H1 (cell line): ENCODE measurements at regions not wholly inside any gene's neighbourhood (a gene's known extent, or its start where the extent isn't known, plus 50 kb on each side); places are given as distances from the start of the nearest gene placed in this dataset.

Experiments
- CTCF ChIA-PET: fragments of 300-600 bp; sonication (Branson Sonifier 250); formaldehyde crosslinking; loops from one replicate; lab custom pipeline; 2021; ENCODE audit not compliant: partially characterized antibody; lab: Charles Lee
- POLR2A ChIA-PET: fragments of 300-600 bp; sonication (Branson Sonifier 250); formaldehyde crosslinking; loops from one replicate; lab custom pipeline; 2021; ENCODE audit warnings: inconsistent platforms; ENCODE audit not compliant: partially characterized antibody; lab: Charles Lee
- DNase-seq, 2 experiments: peaks; one replicate each; pipeline versions ENCODE4 v3.0.0 to v3.0.0-alpha.2; 2010 to 2022; ENCODE audit warnings: low spot score in 2 of 2, low read depth in 1 of 2, mixed read lengths in 1 of 2
- FAIRE-seq: peaks from 2 replicates; lab custom pipeline; 2011; peaks lifted over from hg19 to GRCh38; lab: Jason Lieb, UNC
- H2AFZ ChIP-seq: 2 replicates; pipeline ENCODE4 v1.8.1; 2012; ENCODE audit warnings: low read length, inconsistent platforms
- H2AK5ac ChIP-seq: 2 replicates; pipeline ENCODE4 v1.6.1; 2013; ENCODE audit warnings: low read depth, low read length
- H2BK120ac ChIP-seq: replicated peaks from 2 replicates; pipeline ENCODE3; 2013; ENCODE audit warnings: low read depth, low read length, inconsistent platforms
- H2BK12ac ChIP-seq: 2 replicates; pipeline ENCODE4 v1.6.1; 2013; ENCODE audit warnings: low read depth, low read length
- H2BK15ac ChIP-seq: 2 replicates; pipeline ENCODE4 v1.6.1; 2013; ENCODE audit warnings: low read length
- H2BK20ac ChIP-seq: 2 replicates; pipeline ENCODE4 v1.6.1; 2013; ENCODE audit warnings: low read length
- H2BK5ac ChIP-seq: 2 replicates; pipeline ENCODE4 v1.6.1; 2013; ENCODE audit warnings: low read depth, low read length
- H3K14ac ChIP-seq: 2 replicates; pipeline ENCODE4 v1.6.1; 2013; ENCODE audit warnings: inconsistent platforms; ENCODE audit not compliant: insufficient read length
- H3K18ac ChIP-seq: 2 replicates; pipeline ENCODE4 v1.6.1; 2013; ENCODE audit warnings: low read length; ENCODE audit errors: extremely low read depth
- H3K23ac ChIP-seq: 2 replicates; pipeline ENCODE4 v1.6.1; 2013; ENCODE audit warnings: inconsistent platforms; ENCODE audit not compliant: insufficient read length
- H3K23me2 ChIP-seq: 2 replicates; pipeline ENCODE4 v1.6.1; 2013; ENCODE audit warnings: low read depth, low read length
- H3K27ac ChIP-seq: 2 replicates; pipeline ENCODE4 v1.6.1; 2011; ENCODE audit warnings: low read depth, low read length, inconsistent platforms
- H3K27me3 ChIP-seq, 4 experiments: replicated peaks in 1 of 4; 1 replicate in 1 of 4; 2 replicates in 3 of 4; pipeline versions ENCODE4 v1.6.1 to v1.8.1; 2011 to 2013; ENCODE audit warnings: low read length in 3 of 4, mild to moderate bottlenecking in 3 of 4, inconsistent platforms in 2 of 4, mixed read lengths in 2 of 4, moderate library complexity in 1 of 4; ENCODE audit not compliant: control insufficient read depth in 3 of 4, insufficient read depth in 3 of 4; ENCODE audit errors: extremely low read depth in 1 of 4
- H3K36me3 ChIP-seq, 4 experiments: 2 replicates each; pipeline versions ENCODE4 v1.6.1 to v1.8.1; 2011 to 2013; ENCODE audit warnings: mild to moderate bottlenecking in 4 of 4, low read length in 3 of 4, moderate library complexity in 2 of 4, control low read depth in 1 of 4, inconsistent platforms in 1 of 4; ENCODE audit not compliant: insufficient read depth in 4 of 4, control insufficient read depth in 2 of 4
- H3K4ac ChIP-seq: replicated peaks from 2 replicates; pipeline ENCODE3; 2013; ENCODE audit warnings: low read length, low read depth, mixed read lengths, inconsistent platforms; ENCODE audit not compliant: insufficient read length
- H3K4me1 ChIP-seq, 4 experiments: replicated peaks in 1 of 4; 1 replicate in 1 of 4; 2 replicates in 3 of 4; pipeline versions ENCODE4 v1.6.1 to v1.8.1; 2011 to 2013; ENCODE audit warnings: low read length in 3 of 4, inconsistent platforms in 2 of 4, mixed read lengths in 1 of 4; ENCODE audit not compliant: insufficient read depth in 4 of 4, control insufficient read depth in 3 of 4
- H3K4me2 ChIP-seq, 2 experiments: 2 replicates each; pipeline versions ENCODE4 v1.6.1 to v1.8.1; 2011 to 2013; ENCODE audit warnings: low read depth in 2 of 2, low read length in 2 of 2, control low read depth in 1 of 2, inconsistent platforms in 1 of 2, mild to moderate bottlenecking in 1 of 2; ENCODE audit not compliant: insufficient read depth in 1 of 2
- H3K4me3 ChIP-seq, 4 experiments: fragments of 200-600, 300-600 bp in 1 of 4; sonication (generic), shearing (Covaris generic), sonication (Bioruptor Twin) in 1 of 4; 2 replicates each; pipeline versions ENCODE4 v1.5.1 to v1.8.1; 2011 to 2016; ENCODE audit warnings: low read length in 4 of 4, low read depth in 3 of 4, control low read depth in 2 of 4, inconsistent platforms in 2 of 4, mild to moderate bottlenecking in 2 of 4, mixed read lengths in 1 of 4, moderate library complexity in 1 of 4; ENCODE audit not compliant: insufficient read depth in 2 of 4; ENCODE audit errors: extremely low read depth in 1 of 4
- H3K56ac ChIP-seq: replicated peaks from 2 replicates; pipeline ENCODE3; 2013; ENCODE audit warnings: low read depth, mild to moderate bottlenecking, mixed read lengths, low read length, inconsistent platforms; ENCODE audit not compliant: insufficient read length
- H3K79me1 ChIP-seq: 2 replicates; pipeline ENCODE4 v1.6.1; 2013; ENCODE audit warnings: low read depth, low read length, control low read depth
- H3K79me2 ChIP-seq, 2 experiments: 2 replicates each; pipeline versions ENCODE4 v1.6.1 to v1.8.1; 2012 to 2013; ENCODE audit warnings: low read length in 2 of 2, mild to moderate bottlenecking in 2 of 2, inconsistent platforms in 1 of 2; ENCODE audit not compliant: insufficient read depth in 2 of 2, control insufficient read depth in 1 of 2
- H3K9ac ChIP-seq, 4 experiments: replicated peaks in 1 of 4; 1 replicate in 1 of 4; 2 replicates in 3 of 4; pipeline versions ENCODE4 v1.6.1 to v1.8.1; 2011 to 2013; ENCODE audit warnings: low read depth in 3 of 4, low read length in 3 of 4, control low read depth in 2 of 4, mild to moderate bottlenecking in 2 of 4, moderate library complexity in 2 of 4, inconsistent platforms in 1 of 4; ENCODE audit errors: extremely low read depth in 1 of 4
- H3K9me3 ChIP-seq, 2 experiments: 2 replicates each; pipeline versions ENCODE4 v1.6.1 to v1.8.1; 2012 to 2013; ENCODE audit warnings: mild to moderate bottlenecking in 2 of 2, moderate library complexity in 2 of 2, control low read depth in 1 of 2, inconsistent platforms in 1 of 2, low read depth in 1 of 2, low read length in 1 of 2, mixed read lengths in 1 of 2; ENCODE audit not compliant: insufficient read depth in 2 of 2
- H4K20me1 ChIP-seq, 2 experiments: replicated peaks in 1 of 2; 2 replicates each; pipeline versions ENCODE3 to v1.8.1; 2011 to 2013; ENCODE audit warnings: inconsistent platforms in 2 of 2, low read length in 2 of 2, mild to moderate bottlenecking in 1 of 2; ENCODE audit not compliant: insufficient read depth in 2 of 2, control insufficient read depth in 1 of 2
- H4K5ac ChIP-seq: 2 replicates; pipeline ENCODE4 v1.6.1; 2013; ENCODE audit warnings: low read length, low read depth, mixed read lengths, inconsistent platforms; ENCODE audit not compliant: insufficient read length
- H4K8ac ChIP-seq: 2 replicates; pipeline ENCODE4 v1.8.0; 2013; ENCODE audit warnings: mild to moderate bottlenecking, moderate library complexity, low read length, inconsistent platforms; ENCODE audit not compliant: insufficient read depth; ENCODE audit errors: extremely low read depth
- H4K91ac ChIP-seq: replicated peaks from 2 replicates; pipeline ENCODE3; 2013; ENCODE audit warnings: low read length, mixed read lengths, inconsistent platforms; ENCODE audit not compliant: insufficient read length
- EGR1 ChIP-seq: IDR thresholded peaks from 2 replicates; pipeline ENCODE4 v1.6.1; 2011; ENCODE audit warnings: low read depth, low read length, borderline replicate concordance
- WGBS, 2 experiments: shearing (Covaris generic) in 1 of 2; methylation state at CpG; one replicate each; pipeline versions ENCODE4 v1.1.6 to v1.1.7; 2013 to 2015; ENCODE audit warnings: low lambda C conversion rate in 2 of 2, mixed read lengths in 2 of 2, inconsistent platforms in 1 of 2, low coverage in 1 of 2, missing lambda C conversion rate in 1 of 2; ENCODE audit not compliant: insufficient replicate concordance in 2 of 2, insufficient coverage in 1 of 2, insufficient read length in 1 of 2; ENCODE audit errors: extremely low coverage in 1 of 2, missing lambda C conversion rate in 1 of 2; 5-methylcytosine and 5-hydroxymethylcytosine counted together

GRCh38 chr9:97759581-97760288 is 62.6 kb upstream of the XPA start:
- H3K4me3 ChIP-seq = no peak overlapping the region
- H3K14ac ChIP-seq = no peak overlapping the region
- no peaks in the 10 kb centered on the region for H3K4me1 ChIP-seq
- no peaks in the 10 kb centered on the region for H4K20me1 ChIP-seq
- H4K5ac ChIP-seq = no peak overlapping the region
- no peak overlapping the region for H3K4me2 ChIP-seq
- H2AK5ac ChIP-seq = no peak overlapping the region
- H3K23me2 ChIP-seq = no peaks in the 10 kb centered on the region
- H3K56ac ChIP-seq = no peak overlapping the region
- POLR2A ChIA-PET = interaction anchor here (1.0 kb wide), 1 partner anchor 9 kb away, joined by 4 read pairs; no protein-coding TSS in a partner anchor
- no peak overlapping the region for H3K18ac ChIP-seq
- no peaks in the 10 kb centered on the region for H3K79me2 ChIP-seq
- no peak for DNase-seq
- no peak overlapping the region for H4K91ac ChIP-seq
- no peak overlapping the region for H2BK12ac ChIP-seq
- 90% methylated on average over 5 of the region's 5 CpGs; no CpG with 5 or more reads in 1 of the 2 experiments for WGBS, 2 experiments
- H3K9me3 ChIP-seq = 0 out of 4 replicates have a peak, but pooled peaks cover 0 to 3% of the 10 kb centered on the region in 2 experiments
- no peak overlapping the region for H2BK20ac ChIP-seq
- no peak for TF ChIP-seq EGR1
- no peak overlapping the region for H3K27ac ChIP-seq
- H2BK5ac ChIP-seq = no peak overlapping the region
- no peak overlapping the region for H2AFZ ChIP-seq
- no peaks in the 10 kb centered on the region for H3K79me1 ChIP-seq
- no peak overlapping the region for H2BK15ac ChIP-seq
- H3K36me3 ChIP-seq = no peaks in the 10 kb centered on the region
- H3K23ac ChIP-seq = no peak overlapping the region
- peak overlapping the region; percentile 35; the same call in 1 of the 2 replicates for H4K8ac ChIP-seq
- FAIRE-seq = no peak
- no peak overlapping the region for H2BK120ac ChIP-seq
- H3K9ac ChIP-seq = no peak overlapping the region
- H3K27me3 ChIP-seq = peaks cover 0 to 3% (median 0%) of the 10 kb centered on the region in 4 experiments; a peak in 2 of 7 replicates
- H3K4ac ChIP-seq = no peak overlapping the region
- CTCF ChIA-PET = interaction anchor here (2.3 kb wide), 1 partner anchor 10 kb away, joined by 8 read pairs; no protein-coding TSS in a partner anchor
